Stimulated activated CD8-positive, alpha-beta memory T cell treated with anti-CD3 and anti-CD28 coated beads, Interleukin-12 subunit alpha, Interleukin-12 subunit beta, amount 100 ng/mL, for 24 hours (primary cell): ENCODE measurements at regions not wholly inside any gene's neighbourhood (a gene's known extent, or its start where the extent isn't known, plus 50 kb on each side); places are given as distances from the start of the nearest gene placed in this dataset.
"Not testable (repeated sequence)": the region's sequence is repeated elsewhere in the genome, so short reads cannot be mapped to it uniquely, and the experiment has no call there.

Experiments used
- DNase-seq: peaks from one replicate; pipeline ENCODE4 v3.0.0-alpha.2; 2020; ENCODE audit errors: extremely low read depth

DNA sequence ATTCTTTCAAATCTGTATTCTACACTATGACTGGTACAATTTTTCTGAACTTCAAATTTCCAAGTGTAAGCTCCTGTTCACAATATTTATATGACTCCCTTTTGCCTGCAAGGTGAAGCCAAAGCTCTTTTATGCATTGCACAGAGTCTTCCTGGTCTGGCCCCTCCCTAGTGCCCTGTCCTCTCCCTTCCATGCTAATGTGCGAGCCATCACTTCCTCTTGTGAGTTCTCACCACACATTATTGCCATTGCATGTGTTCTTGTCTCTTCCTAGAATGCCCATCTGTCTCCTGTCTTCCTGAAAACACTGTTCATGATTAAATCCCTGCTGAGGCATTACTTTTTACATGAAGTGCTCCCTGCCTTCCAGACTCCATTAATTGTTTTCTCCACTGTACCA lies 169.9 kb downstream of the MC4R start:
- DNase-seq, result no peak

GRCh38 chr18:60200558-60200957 lies 172.0 kb downstream of the MC4R start:
- no peak for DNase-seq

- DNase-seq, result no peak
These were observed 173.1 kb downstream of the MC4R start for GRCh38 chr18:60199505-60199904.

GRCh38 chr18:60197671-60198462 lies 174.7 kb downstream of the MC4R start:
- DNase-seq, result no peak

DNA sequence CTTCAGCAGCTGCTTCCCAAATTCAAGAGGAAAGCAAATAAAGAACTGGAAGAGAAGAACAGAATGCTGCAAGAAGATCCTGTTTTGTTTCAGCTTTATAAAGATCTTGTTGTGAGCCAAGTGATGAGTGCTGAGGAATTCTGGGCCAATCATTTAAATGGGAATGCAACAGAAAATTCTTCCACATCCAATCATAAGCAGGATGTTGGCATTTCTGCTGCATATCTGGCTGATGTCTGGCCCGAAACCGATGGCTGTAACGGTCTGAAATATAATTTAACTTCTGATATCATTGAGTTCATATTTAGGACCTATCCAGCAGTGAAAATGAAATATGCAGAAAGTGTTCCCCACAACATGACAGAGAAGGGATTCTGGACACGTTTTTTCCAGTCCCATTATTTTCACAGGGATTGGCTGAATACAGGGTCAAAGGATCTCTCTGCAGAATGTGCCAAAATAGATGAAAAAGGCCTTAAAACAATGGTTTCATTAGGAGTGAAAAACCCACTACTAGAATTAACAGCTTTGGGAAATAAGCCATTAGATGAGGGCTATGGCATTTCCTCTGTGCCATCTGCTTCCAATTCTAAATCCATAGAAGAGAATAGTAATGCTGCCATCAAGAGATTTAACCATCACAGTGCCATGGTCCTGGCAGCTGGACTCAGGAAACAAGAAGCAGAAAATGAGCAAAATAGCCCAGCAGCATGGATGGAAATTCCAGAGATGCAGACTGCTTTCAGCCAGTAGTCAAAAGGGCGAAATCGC lies 175.6 kb downstream of the MC4R start:
- no peak for DNase-seq

GRCh38 chr18:60193780-60194179 lies 178.8 kb downstream of the MC4R start:
- no peak for DNase-seq

DNA sequence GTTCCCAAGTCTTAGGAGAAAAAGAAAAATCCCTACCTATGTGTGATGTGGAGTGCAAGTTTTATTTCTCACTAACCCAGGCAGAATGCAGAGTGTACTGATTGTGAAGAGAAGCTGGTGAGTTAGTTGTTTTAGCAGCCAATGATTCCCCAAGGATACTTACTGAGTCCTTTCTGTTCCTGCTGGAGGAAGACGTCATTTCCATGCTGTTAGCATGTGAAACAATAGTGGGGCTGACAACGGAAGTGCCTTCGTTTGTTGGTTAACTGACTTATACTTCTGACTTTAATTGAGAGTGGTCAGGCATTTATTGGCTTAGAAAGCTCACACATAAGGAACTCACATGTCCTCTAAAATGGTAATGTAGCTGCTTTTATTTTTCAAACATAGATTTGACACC lies 180.6 kb downstream of the MC4R start:
- DNase-seq, result no peak

DNA sequence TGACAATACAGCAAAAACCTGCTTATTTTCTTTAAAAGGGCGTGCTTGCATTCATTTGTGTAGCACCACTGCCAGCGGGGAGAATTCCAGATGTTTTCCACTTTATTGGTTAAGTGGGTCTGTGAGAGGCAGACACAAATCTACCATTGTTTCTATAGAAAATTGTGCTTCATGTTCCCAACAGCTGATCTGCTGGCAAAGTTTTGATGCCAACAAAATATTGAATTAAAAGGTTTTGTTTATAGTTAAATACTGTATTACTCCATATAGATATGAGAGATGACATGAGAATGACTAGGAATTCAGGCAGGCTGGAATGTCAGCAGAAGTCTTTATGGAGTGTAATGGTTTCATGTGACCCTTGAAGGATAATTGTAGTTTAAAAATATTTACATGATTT lies 182.7 kb downstream of the MC4R start:
- no peak for DNase-seq

DNA sequence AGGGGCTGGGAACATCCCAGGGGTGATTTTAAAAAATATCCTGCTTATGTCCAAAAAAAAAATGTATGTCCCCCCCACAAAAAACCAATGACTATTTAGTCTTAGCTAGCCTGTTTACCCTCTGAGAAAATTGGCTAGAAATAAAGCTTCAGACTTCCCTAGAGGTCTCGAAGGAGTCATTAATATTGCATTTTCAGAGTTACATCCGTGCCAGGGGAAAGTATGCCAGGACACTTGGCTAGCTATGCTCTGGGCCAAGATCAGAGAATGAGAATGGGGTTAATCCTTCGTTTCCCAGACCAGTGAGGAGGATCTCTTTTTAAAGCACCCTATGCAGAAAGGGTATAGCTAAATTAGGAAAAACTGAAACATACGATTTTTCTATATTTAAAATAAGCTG lies 183.6 kb downstream of the MC4R start:
- no peak for DNase-seq

DNA sequence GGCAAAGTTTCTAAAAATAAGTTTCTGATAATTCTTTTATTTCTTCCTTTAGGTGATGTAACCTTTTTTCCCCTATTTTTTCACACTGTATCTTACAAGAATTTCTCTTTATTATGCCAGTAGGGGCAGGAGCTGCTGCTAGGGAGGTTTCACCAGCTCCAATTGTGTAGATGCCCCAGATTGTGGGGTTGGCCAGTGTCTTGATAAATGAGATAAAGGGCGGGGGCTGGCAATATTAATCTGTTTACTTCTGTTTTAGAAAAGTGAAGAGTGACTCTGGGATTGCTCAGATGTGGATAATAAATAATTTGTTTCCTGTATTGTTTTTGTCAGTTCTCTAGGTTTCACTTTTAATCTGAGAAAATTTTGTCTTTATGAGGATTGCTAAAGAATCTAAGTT lies 190.4 kb downstream of the MC4R start:
- no peak for DNase-seq

GRCh38 chr18:60180671-60181070 lies 191.9 kb downstream of the MC4R start:
- no peak for DNase-seq

- not testable (repeated sequence) for DNase-seq
These were observed 194.4 kb downstream of the MC4R start for GRCh38 chr18:60178224-60178623.

- DNase-seq, result no peak
These were observed 196.3 kb downstream of the MC4R start for GRCh38 chr18:60176259-60176658.

GRCh38 chr18:60174832-60175231 lies 197.7 kb downstream of the MC4R start:
- DNase-seq, result no peak

DNA sequence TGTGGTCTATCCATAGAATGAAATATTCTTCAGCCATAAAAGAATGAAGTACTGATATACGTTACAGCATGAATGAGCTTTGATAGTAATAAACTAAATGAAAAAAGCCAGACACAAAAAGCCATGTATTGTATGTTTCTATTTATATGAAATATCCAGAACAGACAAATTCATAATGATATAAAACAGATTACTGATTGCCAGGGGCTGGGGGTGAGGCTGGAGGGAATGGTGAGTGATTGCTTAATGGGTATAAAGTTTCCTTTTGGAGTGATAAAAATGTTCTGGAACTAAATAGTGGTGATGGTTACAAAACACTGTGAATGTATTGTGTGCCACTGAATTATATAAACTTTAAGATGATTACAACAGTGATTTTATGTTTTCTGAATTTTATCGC lies 200.5 kb downstream of the MC4R start:
- DNase-seq, result no peak

GRCh38 chr18:60163622-60164021 lies 209.0 kb downstream of the MC4R start:
- DNase-seq, result no peak

DNA sequence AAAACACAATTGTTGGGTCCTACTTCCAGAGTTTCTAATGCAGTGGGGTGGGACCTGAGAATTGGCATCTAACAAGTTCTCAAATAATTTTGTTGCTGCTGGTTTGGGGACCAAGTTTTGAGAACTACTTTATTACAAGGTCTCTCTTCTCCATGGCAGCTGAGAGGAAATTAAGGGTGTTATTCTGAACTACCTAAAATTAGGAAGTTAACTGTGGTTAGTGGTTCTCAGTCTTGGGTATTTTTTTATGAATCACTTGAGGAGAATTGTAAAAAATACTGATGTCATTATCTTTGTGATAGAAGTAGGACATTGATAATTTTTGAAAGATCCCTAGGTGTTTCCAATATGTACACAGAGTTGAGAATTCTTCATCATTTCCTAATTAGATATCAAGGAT lies 210.2 kb downstream of the MC4R start:
- no peak for DNase-seq

DNA sequence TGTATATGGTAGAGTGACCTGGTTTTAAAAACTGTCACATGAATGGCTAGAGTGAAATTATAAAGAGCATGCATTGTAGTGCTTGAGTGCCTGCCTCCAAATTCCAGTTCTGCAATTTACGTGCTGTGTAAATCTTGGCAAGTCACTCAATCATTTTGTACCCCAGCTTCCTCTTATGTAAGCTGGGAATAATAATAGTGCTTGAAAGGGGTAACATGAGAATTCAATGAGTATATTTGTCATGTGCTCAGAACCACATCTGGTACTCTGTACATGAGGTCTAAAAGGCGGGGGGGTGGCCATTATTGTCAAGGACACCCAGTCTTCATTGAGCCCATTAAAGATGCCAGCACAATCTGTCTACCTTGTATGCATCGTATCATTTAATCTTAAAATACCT lies 214.8 kb downstream of the MC4R start:
- DNase-seq, result no peak

DNA sequence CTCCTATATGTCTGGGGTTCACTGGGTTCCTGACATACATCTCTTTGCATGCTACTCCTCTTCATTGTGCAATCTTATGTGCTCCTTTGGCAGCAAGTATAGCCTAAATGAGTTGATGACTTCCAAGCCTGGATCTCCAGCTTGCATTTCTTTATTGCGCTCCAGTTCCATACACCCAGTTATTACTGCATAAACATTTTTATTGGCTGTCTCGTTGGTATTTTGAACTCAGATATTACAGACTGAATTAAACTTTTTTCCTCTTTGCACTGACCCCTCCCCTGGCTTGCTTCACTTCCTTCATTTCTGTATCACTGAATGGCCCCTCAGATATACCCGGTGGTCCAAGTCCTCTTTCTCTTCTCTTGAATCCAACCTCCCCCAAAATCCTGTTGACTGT lies 219.2 kb downstream of the MC4R start:
- no peak for DNase-seq

GRCh38 chr18:60149316-60149715 lies 223.3 kb downstream of the MC4R start:
- DNase-seq, result no peak

GRCh38 chr18:60147323-60147722 lies 225.3 kb downstream of the MC4R start:
- DNase-seq, result no peak

- no peak for DNase-seq
These were observed 226.2 kb downstream of the MC4R start for GRCh38 chr18:60146220-60146960.

DNA sequence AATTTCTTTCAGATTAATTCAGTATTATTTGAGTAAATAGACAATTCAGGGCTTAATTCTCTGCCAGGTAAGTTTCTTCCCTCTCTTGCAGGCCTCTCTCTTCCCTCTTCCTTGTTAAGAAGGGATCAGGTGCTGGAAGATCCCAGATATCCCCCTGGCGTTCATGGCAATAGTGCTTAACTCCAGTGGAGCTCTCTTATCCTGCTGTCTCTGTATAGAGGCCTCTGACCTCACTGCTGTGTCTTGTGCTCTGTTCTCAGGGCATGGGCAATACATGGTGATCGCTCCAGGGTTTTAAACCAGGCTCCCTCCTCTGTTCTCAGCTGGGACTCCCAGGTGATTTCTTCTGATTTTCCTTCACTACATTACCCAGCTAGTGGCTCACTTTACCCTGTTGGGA lies 226.8 kb downstream of the MC4R start:
- no peak for DNase-seq
